CD4-positive, alpha-beta T cell (primary cell): ENCODE measurements at regions not wholly inside any gene's neighbourhood (a gene's known extent, or its start where the extent isn't known, plus 50 kb on each side); places are given as distances from the start of the nearest gene placed in this dataset.

Experiments
- ATAC-seq: fragments of 200-7000 bp; cut with Tn5 transposase; one replicate; pipeline ENCODE4 v1.10.0; 2022; ENCODE audit warnings: mild to moderate bottlenecking; ENCODE audit not compliant: poor library complexity
- CTCF ChIA-PET: fragments of 350-600 bp; sonication (Branson Sonifier 250); formaldehyde crosslinking; loops from one replicate; lab custom pipeline; 2021; ENCODE audit warnings: antibody characterized with exemption, inconsistent platforms; lab: Charles Lee
- POLR2A ChIA-PET: fragments of 350-600 bp; sonication (Branson Sonifier 250); formaldehyde crosslinking; loops from one replicate; lab custom pipeline; 2021; ENCODE audit warnings: antibody characterized with exemption, inconsistent platforms; lab: Charles Lee
- DNase-seq, 14 experiments: peaks; one replicate each; pipeline ENCODE4 v3.0.0-alpha.2; 2013 to 2020; ENCODE audit warnings: mixed read lengths in 2 of 14
- H3K27ac ChIP-seq, 2 donors: one replicate each; pipeline versions ENCODE4 v1.5.1 to v1.7.0; 2013; ENCODE audit warnings: low read length in 2 of 2, low read depth in 1 of 2, mild to moderate bottlenecking in 1 of 2
- H3K27me3 ChIP-seq, 2 experiments: 1 replicate in 1 of 2; 2 replicates in 1 of 2; pipeline versions ENCODE4 v1.6.1 to v1.7.0; 2013; ENCODE audit warnings: low read length in 2 of 2, control low read depth in 1 of 2, mild to moderate bottlenecking in 1 of 2, moderate library complexity in 1 of 2; ENCODE audit not compliant: insufficient read depth in 2 of 2, control insufficient read depth in 1 of 2
- H3K36me3 ChIP-seq: one replicate; pipeline ENCODE4 v1.6.1; 2013; ENCODE audit warnings: low read length, control low read depth; ENCODE audit not compliant: insufficient read depth
- H3K4me1 ChIP-seq: one replicate; pipeline ENCODE4 v1.6.1; 2013; ENCODE audit warnings: low read length, control low read depth; ENCODE audit not compliant: insufficient read depth
- H3K4me3 ChIP-seq: one replicate; pipeline ENCODE4 v1.5.1; 2013; ENCODE audit warnings: mild to moderate bottlenecking, low read length, moderate library complexity
- H3K9me3 ChIP-seq, 2 experiments: 1 replicate in 1 of 2; 2 replicates in 1 of 2; pipeline versions ENCODE4 v1.6.1 to v1.7.0; 2013; ENCODE audit warnings: low read length in 2 of 2, mild to moderate bottlenecking in 2 of 2, control low read depth in 1 of 2, moderate library complexity in 1 of 2; ENCODE audit not compliant: control insufficient read depth in 1 of 2, insufficient read depth in 1 of 2
- H3K27ac Mint-ChIP-seq: one replicate; pipeline ENCODE4 v1.8.0; 2020; ENCODE audit warnings: mixed read lengths
- H3K27me3 Mint-ChIP-seq: one replicate; pipeline ENCODE4 v1.8.0; 2021; ENCODE audit warnings: mixed read lengths
- H3K36me3 Mint-ChIP-seq: one replicate; pipeline ENCODE4 v1.8.0; 2021; ENCODE audit warnings: low read depth, mixed read lengths
- H3K4me1 Mint-ChIP-seq: one replicate; pipeline ENCODE4 v1.8.0; 2021; ENCODE audit warnings: low read depth, mixed read lengths
- H3K4me3 Mint-ChIP-seq: one replicate; pipeline ENCODE4 v1.8.0; 2020; ENCODE audit warnings: mild to moderate bottlenecking, mixed read lengths
- H3K9me3 Mint-ChIP-seq: one replicate; pipeline ENCODE4 v1.8.0; 2020; ENCODE audit warnings: mixed read lengths
- CTCF ChIP-seq: fragments of 200-600 bp; IDR thresholded peaks from one replicate; pipeline ENCODE4 v1.8.0; 2022; ENCODE audit warnings: antibody characterized with exemption, mild to moderate bottlenecking
- intact Hi-C, 2 experiments: fragments of 100-400 bp; cut with DNase I in 1 of 2; cut with micrococcal nuclease in 1 of 2; formaldehyde crosslinking; loops; one replicate each; pipeline versions ENCODE4 v1.15.1 to v1.9.0; 2023 to 2025; cut with DNase I, micrococcal nuclease

- no peaks in the 10 kb centered on the region for H3K9me3 ChIP-seq
- no peak for DNase-seq
- no peaks in the 10 kb centered on the region for H3K36me3 ChIP-seq
- ATAC-seq, result no peak
- Mint-ChIP-seq H3K36me3 (no peaks in the 10 kb centered on the region), H3K9me3 (peaks cover 4% of the 10 kb centered on the region), H3K27ac (no peak overlapping the region), H3K4me1 (no peaks in the 10 kb centered on the region), H3K27me3 (no peaks in the 10 kb centered on the region), H3K4me3 (no peak overlapping the region)
- intact Hi-C loops, result no loop called here
- no peaks in the 10 kb centered on the region for H3K27me3 ChIP-seq
- no peak overlapping the region for H3K27ac ChIP-seq
- ChIA-PET CTCF (no interaction called here), POLR2A (no interaction called here)
- no peak for TF ChIP-seq CTCF
- no peak overlapping the region for H3K4me3 ChIP-seq
- no peaks in the 10 kb centered on the region for H3K4me1 ChIP-seq
Observed at GRCh38 chr1:106899644-106900043, 156.8 kb upstream of the PRMT6 start.

GRCh38 chr1:106907795-106908194 is 148.7 kb upstream of the PRMT6 start:
- no peak for DNase-seq
- H3K9me3 ChIP-seq, result no peaks in the 10 kb centered on the region
- no peak overlapping the region for H3K27ac ChIP-seq
- Mint-ChIP-seq H3K27ac (no peak overlapping the region), H3K36me3 (no peaks in the 10 kb centered on the region), H3K27me3 (no peaks in the 10 kb centered on the region), H3K4me3 (no peak overlapping the region), H3K9me3 (no peaks in the 10 kb centered on the region), H3K4me1 (no peaks in the 10 kb centered on the region)
- H3K36me3 ChIP-seq, result no peaks in the 10 kb centered on the region
- H3K4me3 ChIP-seq, result no peak overlapping the region
- no peak for TF ChIP-seq CTCF
- intact Hi-C loops, result no loop called here
- no peaks in the 10 kb centered on the region for H3K27me3 ChIP-seq
- CTCF ChIA-PET, result no interaction called here
- no peak for ATAC-seq
- POLR2A ChIA-PET, result no interaction called here
- H3K4me1 ChIP-seq, result no peaks in the 10 kb centered on the region

- no peak overlapping the region for H3K27ac Mint-ChIP-seq
- POLR2A ChIA-PET, result no interaction called here
- Histone ChIP-seq H3K27me3 (no peaks in the 10 kb centered on the region), H3K36me3 (no peaks in the 10 kb centered on the region), H3K9me3 (no peaks in the 10 kb centered on the region), H3K4me3 (no peak overlapping the region), H3K27ac (no peak overlapping the region), H3K4me1 (no peaks in the 10 kb centered on the region)
- no peak for TF ChIP-seq CTCF
- intact Hi-C loops, result no loop called here
- no peaks in the 10 kb centered on the region for H3K4me1 Mint-ChIP-seq
- no peak overlapping the region for H3K4me3 Mint-ChIP-seq
- no peaks in the 10 kb centered on the region for H3K9me3 Mint-ChIP-seq
- ATAC-seq (no peak), DNase-seq (no peak)
- H3K36me3 Mint-ChIP-seq, result no peaks in the 10 kb centered on the region
- CTCF ChIA-PET, result no interaction called here
- no peaks in the 10 kb centered on the region for H3K27me3 Mint-ChIP-seq
Observed at GRCh38 chr1:106908689-106909088, 147.8 kb upstream of the PRMT6 start.
